A549 (cell line): ENCODE measurements at regions not wholly inside any gene's neighbourhood (a gene's known extent, or its start where the extent isn't known, plus 50 kb on each side); places are given as distances from the start of the nearest gene placed in this dataset.

Experiments
- ATAC-seq, 2 experiments: fragments of 200-7000 bp in 1 of 2; fragments of >200 bp in 1 of 2; cut with Nextera tagmentation in 1 of 2; cut with Tn5 transposase in 1 of 2; 3 replicates each; pipeline versions ENCODE4 v1.8.0 to v1.9.1; 2018 to 2020; ENCODE audit warnings: mild to moderate bottlenecking in 1 of 2, moderate library complexity in 1 of 2
- CTCF ChIA-PET: fragments of 300-600 bp; sonication (Branson Sonifier 250); formaldehyde crosslinking; extraction: SDS; loops from one replicate; lab custom pipeline; 2021; ENCODE audit warnings: antibody characterized with exemption, inconsistent platforms; lab: Yijun Ruan, JAX
- POLR2A ChIA-PET: fragments of 350-600 bp; formaldehyde crosslinking; extraction: SDS; loops from one replicate; lab custom pipeline; 2021; ENCODE audit warnings: antibody characterized with exemption, inconsistent platforms; lab: Yijun Ruan, JAX
- DNase-seq, 2 experiments: peaks; one replicate each; pipeline versions ENCODE4 v3.0.0 to v3.0.0-alpha.2; 2011 to 2016; ENCODE audit warnings: low read depth in 1 of 2, low spot score in 1 of 2
- FAIRE-seq: peaks from 2 replicates; lab custom pipeline; 2011; peaks lifted over from hg19 to GRCh38; lab: Jason Lieb, UNC
- H3K27ac ChIP-seq, 2 experiments: fragments of >200 bp; sonication (Bioruptor Twin); formaldehyde crosslinking; 3 replicates each; pipeline ENCODE4 v1.5.1; 2016 to 2017
- H3K4me1 ChIP-seq: fragments of >200 bp; sonication (Bioruptor Twin); formaldehyde crosslinking; 3 replicates; pipeline ENCODE4 v1.6.1; 2016
- H3K4me2 ChIP-seq: fragments of >200 bp; sonication (Bioruptor Twin); formaldehyde crosslinking; 3 replicates; pipeline ENCODE4 v1.6.1; 2016
- H3K4me3 ChIP-seq: fragments of >200 bp; sonication (Bioruptor Twin); formaldehyde crosslinking; 3 replicates; pipeline ENCODE4 v1.5.1; 2016
- H3K9me3 ChIP-seq: fragments of >200 bp; sonication (Bioruptor Twin); formaldehyde crosslinking; 3 replicates; pipeline ENCODE4 v1.6.1; 2016
- CEBPB ChIP-seq, 2 experiments: fragments of >200 bp in 1 of 2; sonication (Bioruptor Twin) in 1 of 2; formaldehyde crosslinking in 1 of 2; IDR thresholded peaks; 2 replicates each; pipeline ENCODE4 v1.6.1; 2012 to 2016
- CHD2 ChIP-seq: fragments of 150-350 bp; IDR thresholded peaks from 2 replicates; pipeline ENCODE4 v1.6.1; 2014; ENCODE audit warnings: low read length; ENCODE audit not compliant: partially characterized antibody
- FOXS1 ChIP-seq: fragments of 250-450 bp; sonication (Bioruptor Pico); IDR thresholded peaks from 2 replicates; pipeline ENCODE4 v1.5.0; 2020; ENCODE audit warnings: mild to moderate bottlenecking, moderate library complexity
- HEYL ChIP-seq: fragments of 250-450 bp; sonication (Bioruptor Pico); IDR thresholded peaks from 2 replicates; pipeline ENCODE4 v1.8.0; 2021; ENCODE audit warnings: mild to moderate bottlenecking, moderate library complexity
- HOXB13 ChIP-seq: fragments of 250-450 bp; sonication (Bioruptor Pico); IDR thresholded peaks from 2 replicates; pipeline ENCODE4 v1.5.0; 2020; ENCODE audit warnings: low read depth, mild to moderate bottlenecking, moderate library complexity
- JUN ChIP-seq, 2 experiments: fragments of >200 bp; sonication (Bioruptor Twin); formaldehyde crosslinking; IDR thresholded peaks; 2 replicates in 1 of 2; 3 replicates in 1 of 2; pipeline ENCODE4 v1.6.1; 2016 to 2017
- JUNB ChIP-seq: fragments of >200 bp; sonication (Bioruptor Twin); formaldehyde crosslinking; IDR thresholded peaks from 2 replicates; pipeline ENCODE4 v1.6.1; 2016
- KDM1A ChIP-seq: fragments of 200-600 bp; sonication (generic); IDR thresholded peaks from 2 replicates; pipeline ENCODE4 v1.6.1; 2016; ENCODE audit warnings: low read depth, mild to moderate bottlenecking
- KDM5A ChIP-seq: fragments of 200-600 bp; sonication (generic); IDR thresholded peaks from 2 replicates; pipeline ENCODE4 v1.6.1; 2016; ENCODE audit warnings: antibody characterized with exemption, mild to moderate bottlenecking
- NFE2L2 ChIP-seq: fragments of 150-350 bp; conservative IDR thresholded peaks from 2 replicates; pipeline ENCODE4 v1.6.1; 2014; ENCODE audit warnings: low read length
- RAD21 ChIP-seq, 2 experiments: fragments of >200 bp in 1 of 2; sonication (Bioruptor Twin) in 1 of 2; formaldehyde crosslinking in 1 of 2; IDR thresholded peaks in 1 of 2; conservative IDR thresholded peaks in 1 of 2; 2 replicates in 1 of 2; 3 replicates in 1 of 2; pipeline ENCODE4 v1.6.1; 2012 to 2018; ENCODE audit warnings: inconsistent platforms in 1 of 2
- RCOR1 ChIP-seq: fragments of 150-350 bp; IDR thresholded peaks from 2 replicates; pipeline ENCODE4 v1.6.1; 2014; ENCODE audit warnings: antibody characterized with exemption, low read length, low read depth
- RNF2 ChIP-seq: fragments of 200-600 bp; sonication (generic); IDR thresholded peaks from 2 replicates; pipeline ENCODE4 v1.6.1; 2016; ENCODE audit warnings: low read depth, mild to moderate bottlenecking, antibody characterized with exemption, moderate library complexity, borderline replicate concordance
- SMC3 ChIP-seq: fragments of >200 bp; sonication (Bioruptor Twin); formaldehyde crosslinking; IDR thresholded peaks from 3 replicates; pipeline ENCODE4 v1.6.1; 2018; ENCODE audit warnings: inconsistent platforms
- SREBF2 ChIP-seq: fragments of 450-650 bp; IDR thresholded peaks from 2 replicates; pipeline ENCODE4 v1.6.1; 2014; ENCODE audit warnings: mild to moderate bottlenecking, moderate library complexity
- WGBS: methylation state at CpG from one replicate; pipeline ENCODE4 v1.1.6; 2017; ENCODE audit errors: missing lambda C conversion rate; 5-methylcytosine and 5-hydroxymethylcytosine counted together
- TF ChIP-seq, protein P1 (sequence below): fragments of 150-350 bp; IDR thresholded peaks from 2 replicates; pipeline ENCODE4 v1.6.1; 2014; ENCODE audit warnings: low read depth, mild to moderate bottlenecking, low read length
- TF ChIP-seq, protein P2 (sequence below): IDR thresholded peaks from 2 replicates; pipeline ENCODE4 v1.6.1; 2012
- TF ChIP-seq, protein P3 (sequence below): fragments of 250-450 bp; sonication (Bioruptor Pico); IDR thresholded peaks from 2 replicates; pipeline ENCODE4 v1.5.0; 2020; ENCODE audit warnings: low read depth, mild to moderate bottlenecking, moderate library complexity
- TF ChIP-seq, protein P4 (sequence below): fragments of >200 bp; sonication (Bioruptor Twin); formaldehyde crosslinking; IDR thresholded peaks from 3 replicates; pipeline ENCODE4 v1.5.1; 2016
- TF ChIP-seq, protein P5 (sequence below): fragments of 200-600 bp; sonication (generic); IDR thresholded peaks from 2 replicates; pipeline ENCODE4 v1.6.1; 2016; ENCODE audit warnings: antibody characterized with exemption, mild to moderate bottlenecking, moderate library complexity

DNA sequence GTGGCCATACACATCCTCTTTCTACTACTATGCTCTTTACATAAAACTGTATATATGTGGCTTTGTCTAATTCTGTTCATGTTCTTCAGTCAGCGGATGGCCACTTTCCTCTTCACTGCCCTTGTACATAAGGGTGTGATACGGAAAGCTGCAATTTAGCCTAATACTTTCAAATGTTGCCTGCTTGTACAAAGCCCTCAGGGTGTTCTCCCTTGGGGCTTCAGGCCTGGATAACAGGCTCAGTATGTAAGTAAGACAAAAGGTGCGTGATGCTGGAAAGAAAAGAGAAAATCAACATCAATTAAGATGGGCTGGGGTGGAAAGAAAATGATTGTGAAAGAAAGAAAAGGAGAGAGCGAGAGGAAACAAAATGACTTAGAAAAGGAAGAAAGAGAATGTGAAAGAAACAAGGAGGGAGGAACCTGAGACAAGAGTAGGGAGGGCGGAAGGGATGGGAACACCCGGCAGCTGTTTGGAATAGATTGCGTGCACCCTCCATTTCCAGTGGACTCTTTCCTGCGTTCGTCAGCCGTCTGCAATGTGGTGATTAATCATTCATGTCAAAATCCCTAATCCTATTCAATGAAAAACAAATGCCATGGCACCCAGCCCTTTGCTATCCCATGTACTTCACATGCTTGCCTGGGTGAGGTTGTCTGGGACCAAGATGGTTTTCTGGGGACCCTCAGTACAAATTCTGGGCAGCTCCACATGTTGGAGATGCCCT lies 553.6 kb downstream of the NUF2 start (continued):
- TF ChIP-seq CHD2, result no peak
- TF ChIP-seq, protein P1, sequence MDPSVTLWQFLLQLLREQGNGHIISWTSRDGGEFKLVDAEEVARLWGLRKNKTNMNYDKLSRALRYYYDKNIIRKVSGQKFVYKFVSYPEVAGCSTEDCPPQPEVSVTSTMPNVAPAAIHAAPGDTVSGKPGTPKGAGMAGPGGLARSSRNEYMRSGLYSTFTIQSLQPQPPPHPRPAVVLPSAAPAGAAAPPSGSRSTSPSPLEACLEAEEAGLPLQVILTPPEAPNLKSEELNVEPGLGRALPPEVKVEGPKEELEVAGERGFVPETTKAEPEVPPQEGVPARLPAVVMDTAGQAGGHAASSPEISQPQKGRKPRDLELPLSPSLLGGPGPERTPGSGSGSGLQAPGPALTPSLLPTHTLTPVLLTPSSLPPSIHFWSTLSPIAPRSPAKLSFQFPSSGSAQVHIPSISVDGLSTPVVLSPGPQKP, result no peak
- TF ChIP-seq NFE2L2, result no peak
- TF ChIP-seq, all 56 proteins: peak for 0

DNA sequence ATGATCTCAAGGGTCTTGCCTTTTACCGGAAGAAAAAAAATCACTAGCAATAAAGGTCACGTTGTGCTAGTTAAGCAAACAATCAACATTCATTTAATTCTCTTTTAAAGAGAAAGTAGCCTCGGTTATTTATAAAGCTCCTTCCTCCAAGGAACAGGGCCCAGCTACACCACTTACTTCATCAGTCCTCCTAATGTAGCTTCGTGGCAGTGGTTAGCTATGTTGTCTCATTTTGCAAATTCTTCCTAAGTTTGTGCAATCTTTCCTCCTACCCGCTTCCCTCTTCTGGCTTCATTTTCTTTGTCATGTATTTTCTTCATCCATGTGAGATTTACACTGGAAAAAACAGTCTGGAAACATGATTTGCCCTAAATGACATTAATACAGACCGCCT lies 554.2 kb downstream of the NUF2 start:
- Histone ChIP-seq H3K4me3 (no peak overlapping the region), H3K4me2 (peak overlapping the region; percentile 63), H3K9me3 (no peaks in the 10 kb centered on the region), H3K4me1 (no peaks in the 10 kb centered on the region), H3K27ac (peak overlapping the region; percentile 36 to 47; a peak in 4 of 6 replicates)
- POLR2A ChIA-PET, result no interaction called here
- 10% methylated on average over 6 of the region's 6 CpGs for WGBS
- TF ChIP-seq FOXS1, result no peak
- TF ChIP-seq, protein P2, sequence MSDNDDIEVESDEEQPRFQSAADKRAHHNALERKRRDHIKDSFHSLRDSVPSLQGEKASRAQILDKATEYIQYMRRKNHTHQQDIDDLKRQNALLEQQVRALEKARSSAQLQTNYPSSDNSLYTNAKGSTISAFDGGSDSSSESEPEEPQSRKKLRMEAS, result no peak
- TF ChIP-seq HOXB13 (CRISPR knock-in tag), result no peak
- no peak for TF ChIP-seq RNF2
- no peak for TF ChIP-seq RAD21 (conservative IDR thresholded peaks at IDR 0.05 in 1 of 2, IDR thresholded peaks at IDR 0.05 in 1 of 2)
- no peak for TF ChIP-seq RCOR1
- TF ChIP-seq KDM1A, result no peak
- no peak for TF ChIP-seq SREBF2
- no peak for TF ChIP-seq CHD2
- TF ChIP-seq, protein P3, sequence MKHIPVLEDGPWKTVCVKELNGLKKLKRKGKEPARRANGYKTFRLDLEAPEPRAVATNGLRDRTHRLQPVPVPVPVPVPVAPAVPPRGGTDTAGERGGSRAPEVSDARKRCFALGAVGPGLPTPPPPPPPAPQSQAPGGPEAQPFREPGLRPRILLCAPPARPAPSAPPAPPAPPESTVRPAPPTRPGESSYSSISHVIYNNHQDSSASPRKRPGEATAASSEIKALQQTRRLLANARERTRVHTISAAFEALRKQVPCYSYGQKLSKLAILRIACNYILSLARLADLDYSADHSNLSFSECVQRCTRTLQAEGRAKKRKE, result no peak
- TF ChIP-seq, protein P4, sequence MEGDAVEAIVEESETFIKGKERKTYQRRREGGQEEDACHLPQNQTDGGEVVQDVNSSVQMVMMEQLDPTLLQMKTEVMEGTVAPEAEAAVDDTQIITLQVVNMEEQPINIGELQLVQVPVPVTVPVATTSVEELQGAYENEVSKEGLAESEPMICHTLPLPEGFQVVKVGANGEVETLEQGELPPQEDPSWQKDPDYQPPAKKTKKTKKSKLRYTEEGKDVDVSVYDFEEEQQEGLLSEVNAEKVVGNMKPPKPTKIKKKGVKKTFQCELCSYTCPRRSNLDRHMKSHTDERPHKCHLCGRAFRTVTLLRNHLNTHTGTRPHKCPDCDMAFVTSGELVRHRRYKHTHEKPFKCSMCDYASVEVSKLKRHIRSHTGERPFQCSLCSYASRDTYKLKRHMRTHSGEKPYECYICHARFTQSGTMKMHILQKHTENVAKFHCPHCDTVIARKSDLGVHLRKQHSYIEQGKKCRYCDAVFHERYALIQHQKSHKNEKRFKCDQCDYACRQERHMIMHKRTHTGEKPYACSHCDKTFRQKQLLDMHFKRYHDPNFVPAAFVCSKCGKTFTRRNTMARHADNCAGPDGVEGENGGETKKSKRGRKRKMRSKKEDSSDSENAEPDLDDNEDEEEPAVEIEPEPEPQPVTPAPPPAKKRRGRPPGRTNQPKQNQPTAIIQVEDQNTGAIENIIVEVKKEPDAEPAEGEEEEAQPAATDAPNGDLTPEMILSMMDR, result no peak
- no peak for TF ChIP-seq KDM5A
- no peak for TF ChIP-seq SMC3
- no peak for TF ChIP-seq JUN (IDR thresholded peaks at IDR 0.05)
- TF ChIP-seq, protein P5, sequence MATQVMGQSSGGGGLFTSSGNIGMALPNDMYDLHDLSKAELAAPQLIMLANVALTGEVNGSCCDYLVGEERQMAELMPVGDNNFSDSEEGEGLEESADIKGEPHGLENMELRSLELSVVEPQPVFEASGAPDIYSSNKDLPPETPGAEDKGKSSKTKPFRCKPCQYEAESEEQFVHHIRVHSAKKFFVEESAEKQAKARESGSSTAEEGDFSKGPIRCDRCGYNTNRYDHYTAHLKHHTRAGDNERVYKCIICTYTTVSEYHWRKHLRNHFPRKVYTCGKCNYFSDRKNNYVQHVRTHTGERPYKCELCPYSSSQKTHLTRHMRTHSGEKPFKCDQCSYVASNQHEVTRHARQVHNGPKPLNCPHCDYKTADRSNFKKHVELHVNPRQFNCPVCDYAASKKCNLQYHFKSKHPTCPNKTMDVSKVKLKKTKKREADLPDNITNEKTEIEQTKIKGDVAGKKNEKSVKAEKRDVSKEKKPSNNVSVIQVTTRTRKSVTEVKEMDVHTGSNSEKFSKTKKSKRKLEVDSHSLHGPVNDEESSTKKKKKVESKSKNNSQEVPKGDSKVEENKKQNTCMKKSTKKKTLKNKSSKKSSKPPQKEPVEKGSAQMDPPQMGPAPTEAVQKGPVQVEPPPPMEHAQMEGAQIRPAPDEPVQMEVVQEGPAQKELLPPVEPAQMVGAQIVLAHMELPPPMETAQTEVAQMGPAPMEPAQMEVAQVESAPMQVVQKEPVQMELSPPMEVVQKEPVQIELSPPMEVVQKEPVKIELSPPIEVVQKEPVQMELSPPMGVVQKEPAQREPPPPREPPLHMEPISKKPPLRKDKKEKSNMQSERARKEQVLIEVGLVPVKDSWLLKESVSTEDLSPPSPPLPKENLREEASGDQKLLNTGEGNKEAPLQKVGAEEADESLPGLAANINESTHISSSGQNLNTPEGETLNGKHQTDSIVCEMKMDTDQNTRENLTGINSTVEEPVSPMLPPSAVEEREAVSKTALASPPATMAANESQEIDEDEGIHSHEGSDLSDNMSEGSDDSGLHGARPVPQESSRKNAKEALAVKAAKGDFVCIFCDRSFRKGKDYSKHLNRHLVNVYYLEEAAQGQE, result no peak
- no peak for TF ChIP-seq JUNB
- no peak for TF ChIP-seq HEYL
- TF ChIP-seq CEBPB (IDR thresholded peaks at IDR 0.05), result no peak
- CTCF ChIA-PET, result no interaction called here
- FAIRE-seq (no peak), DNase-seq (peak in 1 of 2 experiments; percentile 9), ATAC-seq (peak in 1 of 2 experiments; percentile 51; a peak in 2 of 6 replicates)
